Adrenal gland (tissue), 9 donors: ENCODE measurements at regions not wholly inside any gene's neighbourhood (a gene's known extent, or its start where the extent isn't known, plus 50 kb on each side); places are given as distances from the start of the nearest gene placed in this dataset.

ENCODE experiments used
- DNase-seq, 7 donors: peaks; one replicate each; pipeline ENCODE4 v3.0.0-alpha.2; 2019 to 2020
- H3K27ac ChIP-seq, 5 donors: fragments of 200-600 bp; sonication (generic) in 4 of 5; 1 replicate in 3 of 5; 2 replicates in 2 of 5; pipeline versions ENCODE4 v1.5.1 to v1.8.0; 2016 to 2020; ENCODE audit warnings: mild to moderate bottlenecking in 1 of 5
- H3K27me3 ChIP-seq: fragments of 200-600 bp; 2 replicates; pipeline ENCODE4 v1.8.0; 2021
- H3K36me3 ChIP-seq, 2 donors: fragments of 200-600 bp; replicated peaks in 1 of 2; 1 replicate in 1 of 2; 2 replicates in 1 of 2; pipeline versions ENCODE4 v1.5.1 to v1.8.0; 2018 to 2022
- H3K4me1 ChIP-seq, 2 donors: fragments of 200-600 bp; replicated peaks in 1 of 2; 1 replicate in 1 of 2; 2 replicates in 1 of 2; pipeline versions ENCODE4 v1.5.1 to v1.8.0; 2018 to 2021
- H3K4me3 ChIP-seq, 4 donors: fragments of 200-600 bp; sonication (generic) in 3 of 4; one replicate each; pipeline ENCODE4 v1.5.1; 2016 to 2018
- H3K9me3 ChIP-seq, 3 donors: fragments of 200-600 bp; sonication (generic) in 1 of 3; replicated peaks in 1 of 3; 1 replicate in 2 of 3; 2 replicates in 1 of 3; pipeline versions ENCODE4 v1.5.1 to v1.8.0; 2016 to 2021
- POLR2A ChIP-seq, 2 donors: fragments of 450-650 bp; IDR thresholded peaks; one replicate each; pipeline ENCODE4 v1.6.1; 2017; ENCODE audit warnings: antibody characterized with exemption in 2 of 2, mild to moderate bottlenecking in 2 of 2, moderate library complexity in 1 of 2
- WGBS, 4 donors: extraction: QIAGEN DNeasy Blood & Tissue Kit in 2 of 4; methylation state at CpG; one replicate each; pipeline versions ENCODE4 v1.1.5 to v1.1.7; 2013 to 2017; 5-methylcytosine and 5-hydroxymethylcytosine counted together
- intact Hi-C, 2 donors: fragments of 100-400 bp; cut with DNase I; formaldehyde crosslinking; loops; one replicate each; pipeline versions ENCODE4 v1.14.1 to v1.15.0; 2022 to 2023
- small RNA-seq, 2 donors: library from RNA; depleted of rRNA; stranded (forward); fragments of <200 nt; gene quantifications; one replicate each; pipeline ENCODE3, GENCODE V24; 2016
- TF ChIP-seq, protein P1 (sequence below), 6 experiments: fragments of 450-650 bp in 4 of 6; fragments of 200-600 bp in 2 of 6; sonication (generic) in 1 of 6; IDR thresholded peaks; 1 replicate in 5 of 6; 2 replicates in 1 of 6; pipeline versions ENCODE4 v1.5.1 to v1.8.0; 2016 to 2021; ENCODE audit warnings: antibody characterized with exemption in 6 of 6, mild to moderate bottlenecking in 2 of 6, moderate library complexity in 1 of 6
- donor health status: healthy with polysubstance abuse.
- donor health status: Bipolar disorder and iron deficiency.
- donor health status: DM: yes; HTN: yes; CAD: no.
- donor health status: DM: no; HTN: no; CAD: no.
- donor health status: DM: no; HTN: no; CAD: no.

- no peaks in the 10 kb centered on the region for H3K9me3 ChIP-seq
- intact Hi-C loops, result no loop called here
Measured at GRCh38 chr18:6668836-6669235, 60.7 kb upstream of the ARHGAP28 start.

GRCh38 chr18:6672821-6673308 is 56.7 kb upstream of the ARHGAP28 start:
- no peak for TF ChIP-seq POLR2A (IDR thresholded peaks at IDR 0.05)
- TF ChIP-seq, protein P1, sequence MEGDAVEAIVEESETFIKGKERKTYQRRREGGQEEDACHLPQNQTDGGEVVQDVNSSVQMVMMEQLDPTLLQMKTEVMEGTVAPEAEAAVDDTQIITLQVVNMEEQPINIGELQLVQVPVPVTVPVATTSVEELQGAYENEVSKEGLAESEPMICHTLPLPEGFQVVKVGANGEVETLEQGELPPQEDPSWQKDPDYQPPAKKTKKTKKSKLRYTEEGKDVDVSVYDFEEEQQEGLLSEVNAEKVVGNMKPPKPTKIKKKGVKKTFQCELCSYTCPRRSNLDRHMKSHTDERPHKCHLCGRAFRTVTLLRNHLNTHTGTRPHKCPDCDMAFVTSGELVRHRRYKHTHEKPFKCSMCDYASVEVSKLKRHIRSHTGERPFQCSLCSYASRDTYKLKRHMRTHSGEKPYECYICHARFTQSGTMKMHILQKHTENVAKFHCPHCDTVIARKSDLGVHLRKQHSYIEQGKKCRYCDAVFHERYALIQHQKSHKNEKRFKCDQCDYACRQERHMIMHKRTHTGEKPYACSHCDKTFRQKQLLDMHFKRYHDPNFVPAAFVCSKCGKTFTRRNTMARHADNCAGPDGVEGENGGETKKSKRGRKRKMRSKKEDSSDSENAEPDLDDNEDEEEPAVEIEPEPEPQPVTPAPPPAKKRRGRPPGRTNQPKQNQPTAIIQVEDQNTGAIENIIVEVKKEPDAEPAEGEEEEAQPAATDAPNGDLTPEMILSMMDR (IDR thresholded peaks at IDR 0.05), result no peak
- DNase-seq, result no peak

More at GRCh38 chr18:6668836-6669235, 60.7 kb upstream of the ARHGAP28 start:
- no peak overlapping the region for H3K4me3 ChIP-seq
- H3K27ac ChIP-seq, result no peak overlapping the region
- no peak for DNase-seq
- TF ChIP-seq, protein P1 (IDR thresholded peaks at IDR 0.05), result no peak
- TF ChIP-seq POLR2A (IDR thresholded peaks at IDR 0.05), result no peak
- no peaks in the 10 kb centered on the region for H3K36me3 ChIP-seq
- no peaks in the 10 kb centered on the region for H3K27me3 ChIP-seq
- H3K4me1 ChIP-seq, result no peaks in the 10 kb centered on the region
- 89 to 96% (median 90%) methylated on average over 1 of the region's 1 CpG for WGBS, 4 donors

DNA sequence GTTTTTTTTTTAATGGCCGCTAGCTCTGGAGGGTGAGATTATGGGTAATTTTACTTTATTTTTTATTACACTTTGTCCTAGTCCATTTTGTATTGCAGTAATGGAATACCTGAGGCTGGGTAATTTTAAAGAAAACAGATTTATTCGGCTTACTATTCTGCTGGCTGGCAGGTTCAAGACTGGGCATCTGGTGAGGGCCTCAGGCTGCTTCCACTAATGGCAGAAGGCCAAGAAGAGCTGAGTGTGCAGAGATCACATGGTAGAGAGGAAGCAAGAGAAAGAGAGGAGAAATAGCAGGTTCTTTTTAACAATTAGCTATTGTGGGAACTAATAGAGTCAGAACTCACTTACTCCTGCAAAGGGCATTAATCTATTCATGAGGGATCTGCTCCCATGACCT is 52.4 kb upstream of the ARHGAP28 start:
- no peaks in the 10 kb centered on the region for H3K36me3 ChIP-seq
- H3K9me3 ChIP-seq, result no peaks in the 10 kb centered on the region
- 94 to 98% (median 94%) methylated on average over 2 of the region's 2 CpGs for WGBS, 4 donors
- no peak for DNase-seq
- intact Hi-C loops, result no loop called here
- no peak overlapping the region for H3K27ac ChIP-seq
- no peaks in the 10 kb centered on the region for H3K27me3 ChIP-seq
- no peak overlapping the region for H3K4me3 ChIP-seq
- no peak for TF ChIP-seq POLR2A (IDR thresholded peaks at IDR 0.05)
- TF ChIP-seq, protein P1 (IDR thresholded peaks at IDR 0.05), result no peak
- H3K4me1 ChIP-seq, result no peaks in the 10 kb centered on the region

More at GRCh38 chr18:6672821-6673308, 56.7 kb upstream of the ARHGAP28 start:
- no peak overlapping the region for H3K4me3 ChIP-seq
- H3K9me3 ChIP-seq, result no peaks in the 10 kb centered on the region
- 51 to 70% (median 65%) methylated on average over 2 of the region's 2 CpGs for WGBS, 4 donors
- H3K27me3 ChIP-seq, result no peaks in the 10 kb centered on the region
- no peaks in the 10 kb centered on the region for H3K36me3 ChIP-seq
- no peak overlapping the region for H3K27ac ChIP-seq
- H3K4me1 ChIP-seq, result no peaks in the 10 kb centered on the region
- intact Hi-C loops, result no loop called here

DNA sequence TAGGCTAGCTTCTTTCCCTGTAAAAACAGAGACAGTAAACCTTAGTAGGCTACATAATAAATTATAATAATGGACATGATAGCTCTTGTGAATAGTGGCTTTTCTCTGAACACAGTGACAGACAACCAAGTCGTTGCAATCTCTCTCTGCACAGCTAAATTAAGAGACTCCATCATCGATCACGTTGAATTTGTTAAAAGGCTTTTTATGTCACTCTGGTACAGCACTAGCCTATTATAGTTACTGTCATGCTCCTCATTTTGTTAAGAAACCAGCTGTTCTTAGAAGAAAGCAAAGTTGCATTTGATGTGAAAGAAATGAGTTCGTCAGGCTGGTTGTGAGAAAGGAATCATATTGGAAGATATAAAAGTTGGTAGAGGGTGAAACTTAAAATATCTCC is 50.3 kb upstream of the ARHGAP28 start:
- WGBS, 4 donors, result 50 to 73% (median 51%) methylated on average over 4 of the region's 4 CpGs
- H3K27ac ChIP-seq, result no peak overlapping the region
- intact Hi-C loops, result no loop called here
- no peak for DNase-seq
- H3K9me3 ChIP-seq, result no peaks in the 10 kb centered on the region
- no peak overlapping the region for H3K4me3 ChIP-seq
- no peaks in the 10 kb centered on the region for H3K4me1 ChIP-seq
- no peaks in the 10 kb centered on the region for H3K27me3 ChIP-seq
- H3K36me3 ChIP-seq, result no peaks in the 10 kb centered on the region
- TF ChIP-seq, protein P1 (IDR thresholded peaks at IDR 0.05), result no peak
- TF ChIP-seq POLR2A (IDR thresholded peaks at IDR 0.05), result no peak

Small RNA genes lying in the stretch of these regions (small RNA-seq; reads per million reads assigned to genes)
- gene RN7SL282P, result 0 reads per million in 2 donors
